H1 (cell line): ENCODE measurements at regions not wholly inside any gene's neighbourhood (a gene's known extent, or its start where the extent isn't known, plus 50 kb on each side); places are given as distances from the start of the nearest gene placed in this dataset.

Experiments used
- CTCF ChIA-PET: fragments of 300-600 bp; sonication (Branson Sonifier 250); formaldehyde crosslinking; loops from one replicate; lab custom pipeline; 2021; ENCODE audit not compliant: partially characterized antibody; lab: Charles Lee
- POLR2A ChIA-PET: fragments of 300-600 bp; sonication (Branson Sonifier 250); formaldehyde crosslinking; loops from one replicate; lab custom pipeline; 2021; ENCODE audit warnings: inconsistent platforms; ENCODE audit not compliant: partially characterized antibody; lab: Charles Lee
- DNase-seq, 2 experiments: peaks; one replicate each; pipeline versions ENCODE4 v3.0.0 to v3.0.0-alpha.2; 2010 to 2022; ENCODE audit warnings: low spot score in 2 of 2, low read depth in 1 of 2, mixed read lengths in 1 of 2
- FAIRE-seq: peaks from 2 replicates; lab custom pipeline; 2011; peaks lifted over from hg19 to GRCh38; lab: Jason Lieb, UNC
- H2AFZ ChIP-seq: 2 replicates; pipeline ENCODE4 v1.8.1; 2012; ENCODE audit warnings: low read length, inconsistent platforms
- H2AK5ac ChIP-seq: 2 replicates; pipeline ENCODE4 v1.6.1; 2013; ENCODE audit warnings: low read depth, low read length
- H2BK120ac ChIP-seq: replicated peaks from 2 replicates; pipeline ENCODE3; 2013; ENCODE audit warnings: low read depth, low read length, inconsistent platforms
- H2BK12ac ChIP-seq: 2 replicates; pipeline ENCODE4 v1.6.1; 2013; ENCODE audit warnings: low read depth, low read length
- H2BK15ac ChIP-seq: 2 replicates; pipeline ENCODE4 v1.6.1; 2013; ENCODE audit warnings: low read length
- H2BK20ac ChIP-seq: 2 replicates; pipeline ENCODE4 v1.6.1; 2013; ENCODE audit warnings: low read length
- H2BK5ac ChIP-seq: 2 replicates; pipeline ENCODE4 v1.6.1; 2013; ENCODE audit warnings: low read depth, low read length
- H3K14ac ChIP-seq: 2 replicates; pipeline ENCODE4 v1.6.1; 2013; ENCODE audit warnings: inconsistent platforms; ENCODE audit not compliant: insufficient read length
- H3K18ac ChIP-seq: 2 replicates; pipeline ENCODE4 v1.6.1; 2013; ENCODE audit warnings: low read length; ENCODE audit errors: extremely low read depth
- H3K23ac ChIP-seq: 2 replicates; pipeline ENCODE4 v1.6.1; 2013; ENCODE audit warnings: inconsistent platforms; ENCODE audit not compliant: insufficient read length
- H3K23me2 ChIP-seq: 2 replicates; pipeline ENCODE4 v1.6.1; 2013; ENCODE audit warnings: low read depth, low read length
- H3K27ac ChIP-seq: 2 replicates; pipeline ENCODE4 v1.6.1; 2011; ENCODE audit warnings: low read depth, low read length, inconsistent platforms
- H3K27me3 ChIP-seq, 4 experiments: replicated peaks in 1 of 4; 1 replicate in 1 of 4; 2 replicates in 3 of 4; pipeline versions ENCODE4 v1.6.1 to v1.8.1; 2011 to 2013; ENCODE audit warnings: low read length in 3 of 4, mild to moderate bottlenecking in 3 of 4, inconsistent platforms in 2 of 4, mixed read lengths in 2 of 4, moderate library complexity in 1 of 4; ENCODE audit not compliant: control insufficient read depth in 3 of 4, insufficient read depth in 3 of 4; ENCODE audit errors: extremely low read depth in 1 of 4
- H3K36me3 ChIP-seq, 4 experiments: 2 replicates each; pipeline versions ENCODE4 v1.6.1 to v1.8.1; 2011 to 2013; ENCODE audit warnings: mild to moderate bottlenecking in 4 of 4, low read length in 3 of 4, moderate library complexity in 2 of 4, control low read depth in 1 of 4, inconsistent platforms in 1 of 4; ENCODE audit not compliant: insufficient read depth in 4 of 4, control insufficient read depth in 2 of 4
- H3K4ac ChIP-seq: replicated peaks from 2 replicates; pipeline ENCODE3; 2013; ENCODE audit warnings: low read length, low read depth, mixed read lengths, inconsistent platforms; ENCODE audit not compliant: insufficient read length
- H3K4me1 ChIP-seq, 4 experiments: replicated peaks in 1 of 4; 1 replicate in 1 of 4; 2 replicates in 3 of 4; pipeline versions ENCODE4 v1.6.1 to v1.8.1; 2011 to 2013; ENCODE audit warnings: low read length in 3 of 4, inconsistent platforms in 2 of 4, mixed read lengths in 1 of 4; ENCODE audit not compliant: insufficient read depth in 4 of 4, control insufficient read depth in 3 of 4
- H3K4me2 ChIP-seq, 2 experiments: 2 replicates each; pipeline versions ENCODE4 v1.6.1 to v1.8.1; 2011 to 2013; ENCODE audit warnings: low read depth in 2 of 2, low read length in 2 of 2, control low read depth in 1 of 2, inconsistent platforms in 1 of 2, mild to moderate bottlenecking in 1 of 2; ENCODE audit not compliant: insufficient read depth in 1 of 2
- H3K4me3 ChIP-seq, 4 experiments: fragments of 200-600, 300-600 bp in 1 of 4; sonication (generic), shearing (Covaris generic), sonication (Bioruptor Twin) in 1 of 4; 2 replicates each; pipeline versions ENCODE4 v1.5.1 to v1.8.1; 2011 to 2016; ENCODE audit warnings: low read length in 4 of 4, low read depth in 3 of 4, control low read depth in 2 of 4, inconsistent platforms in 2 of 4, mild to moderate bottlenecking in 2 of 4, mixed read lengths in 1 of 4, moderate library complexity in 1 of 4; ENCODE audit not compliant: insufficient read depth in 2 of 4; ENCODE audit errors: extremely low read depth in 1 of 4
- H3K56ac ChIP-seq: replicated peaks from 2 replicates; pipeline ENCODE3; 2013; ENCODE audit warnings: low read depth, mild to moderate bottlenecking, mixed read lengths, low read length, inconsistent platforms; ENCODE audit not compliant: insufficient read length
- H3K79me1 ChIP-seq: 2 replicates; pipeline ENCODE4 v1.6.1; 2013; ENCODE audit warnings: low read depth, low read length, control low read depth
- H3K79me2 ChIP-seq, 2 experiments: 2 replicates each; pipeline versions ENCODE4 v1.6.1 to v1.8.1; 2012 to 2013; ENCODE audit warnings: low read length in 2 of 2, mild to moderate bottlenecking in 2 of 2, inconsistent platforms in 1 of 2; ENCODE audit not compliant: insufficient read depth in 2 of 2, control insufficient read depth in 1 of 2
- H3K9ac ChIP-seq, 4 experiments: replicated peaks in 1 of 4; 1 replicate in 1 of 4; 2 replicates in 3 of 4; pipeline versions ENCODE4 v1.6.1 to v1.8.1; 2011 to 2013; ENCODE audit warnings: low read depth in 3 of 4, low read length in 3 of 4, control low read depth in 2 of 4, mild to moderate bottlenecking in 2 of 4, moderate library complexity in 2 of 4, inconsistent platforms in 1 of 4; ENCODE audit errors: extremely low read depth in 1 of 4
- H3K9me3 ChIP-seq, 2 experiments: 2 replicates each; pipeline versions ENCODE4 v1.6.1 to v1.8.1; 2012 to 2013; ENCODE audit warnings: mild to moderate bottlenecking in 2 of 2, moderate library complexity in 2 of 2, control low read depth in 1 of 2, inconsistent platforms in 1 of 2, low read depth in 1 of 2, low read length in 1 of 2, mixed read lengths in 1 of 2; ENCODE audit not compliant: insufficient read depth in 2 of 2
- H4K20me1 ChIP-seq, 2 experiments: replicated peaks in 1 of 2; 2 replicates each; pipeline versions ENCODE3 to v1.8.1; 2011 to 2013; ENCODE audit warnings: inconsistent platforms in 2 of 2, low read length in 2 of 2, mild to moderate bottlenecking in 1 of 2; ENCODE audit not compliant: insufficient read depth in 2 of 2, control insufficient read depth in 1 of 2
- H4K5ac ChIP-seq: 2 replicates; pipeline ENCODE4 v1.6.1; 2013; ENCODE audit warnings: low read length, low read depth, mixed read lengths, inconsistent platforms; ENCODE audit not compliant: insufficient read length
- H4K8ac ChIP-seq: 2 replicates; pipeline ENCODE4 v1.8.0; 2013; ENCODE audit warnings: mild to moderate bottlenecking, moderate library complexity, low read length, inconsistent platforms; ENCODE audit not compliant: insufficient read depth; ENCODE audit errors: extremely low read depth
- H4K91ac ChIP-seq: replicated peaks from 2 replicates; pipeline ENCODE3; 2013; ENCODE audit warnings: low read length, mixed read lengths, inconsistent platforms; ENCODE audit not compliant: insufficient read length
- BRCA1 ChIP-seq: IDR thresholded peaks from 2 replicates; pipeline ENCODE4 v1.6.1; 2012; ENCODE audit warnings: low read depth, low read length, improper control_type of control experiment
- HDAC6 ChIP-seq: IDR thresholded peaks from one replicate; pipeline ENCODE4 v1.7.1; 2012; ENCODE audit warnings: low read depth, mild to moderate bottlenecking, inconsistent platforms, low read length, moderate library complexity
- SIX5 ChIP-seq: IDR thresholded peaks from 2 replicates; pipeline ENCODE4 v1.6.1; 2011; ENCODE audit warnings: mild to moderate bottlenecking, low read depth, low read length
- WGBS, 2 experiments: shearing (Covaris generic) in 1 of 2; methylation state at CpG; one replicate each; pipeline versions ENCODE4 v1.1.6 to v1.1.7; 2013 to 2015; ENCODE audit warnings: low lambda C conversion rate in 2 of 2, mixed read lengths in 2 of 2, inconsistent platforms in 1 of 2, low coverage in 1 of 2, missing lambda C conversion rate in 1 of 2; ENCODE audit not compliant: insufficient replicate concordance in 2 of 2, insufficient coverage in 1 of 2, insufficient read length in 1 of 2; ENCODE audit errors: extremely low coverage in 1 of 2, missing lambda C conversion rate in 1 of 2; 5-methylcytosine and 5-hydroxymethylcytosine counted together
- TF ChIP-seq, protein P1 (sequence below): IDR thresholded peaks from 2 replicates; pipeline ENCODE4 v1.6.1; 2012; ENCODE audit warnings: inconsistent platforms

DNA sequence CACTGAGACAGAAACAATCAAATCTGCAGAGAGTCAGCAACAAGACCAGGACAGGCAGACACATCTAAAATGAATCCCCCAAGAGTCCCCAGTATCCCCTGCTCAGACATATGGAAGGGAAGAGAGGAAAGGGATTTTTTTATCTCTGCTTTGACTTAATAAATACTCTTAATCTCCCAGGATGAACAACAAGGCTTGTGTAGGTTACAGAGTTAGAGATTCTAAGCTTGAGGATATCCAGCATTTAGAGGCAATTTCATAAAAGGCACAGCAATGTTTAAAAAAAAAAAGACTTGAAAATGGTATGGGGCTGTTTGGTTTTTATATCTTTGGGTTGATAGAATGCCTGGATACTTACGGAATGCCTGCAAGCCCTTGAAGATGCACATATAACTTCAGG is 199.9 kb downstream of the ARL4C start:
- H3K27ac ChIP-seq, result no peak overlapping the region
- ChIA-PET CTCF (interaction anchor here (0.6 to 0.7 kb wide), 2 partner anchors 30 to 260 kb away, joined by 3 read pairs; no protein-coding TSS in a partner anchor), POLR2A (no interaction called here)
- no peak overlapping the region for H3K4me3 ChIP-seq
- H3K56ac ChIP-seq, result no peak overlapping the region
- H3K18ac ChIP-seq, result no peak overlapping the region
- H2BK5ac ChIP-seq, result no peak overlapping the region
- no peak for TF ChIP-seq SIX5
- TF ChIP-seq, protein P1, sequence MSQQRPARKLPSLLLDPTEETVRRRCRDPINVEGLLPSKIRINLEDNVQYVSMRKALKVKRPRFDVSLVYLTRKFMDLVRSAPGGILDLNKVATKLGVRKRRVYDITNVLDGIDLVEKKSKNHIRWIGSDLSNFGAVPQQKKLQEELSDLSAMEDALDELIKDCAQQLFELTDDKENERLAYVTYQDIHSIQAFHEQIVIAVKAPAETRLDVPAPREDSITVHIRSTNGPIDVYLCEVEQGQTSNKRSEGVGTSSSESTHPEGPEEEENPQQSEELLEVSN, result no peak
- no peak for TF ChIP-seq BRCA1
- TF ChIP-seq HDAC6, result no peak
- H3K4ac ChIP-seq, result no peak overlapping the region
- H3K27me3 ChIP-seq, result no peaks in the 10 kb centered on the region
- H3K36me3 ChIP-seq, result no peaks in the 10 kb centered on the region
- no peak overlapping the region for H3K23ac ChIP-seq
- H2AK5ac ChIP-seq, result no peak overlapping the region
- H3K4me1 ChIP-seq, result peaks cover 0 to 2% (median 1%) of the 10 kb centered on the region in 4 experiments; a peak in 1 of 7 replicates
- H3K9me3 ChIP-seq, result no peaks in the 10 kb centered on the region
- H3K79me1 ChIP-seq, result no peaks in the 10 kb centered on the region
- H2BK20ac ChIP-seq, result no peak overlapping the region
- no peak overlapping the region for H2BK12ac ChIP-seq
- no peaks in the 10 kb centered on the region for H3K79me2 ChIP-seq
- no peak overlapping the region for H2AFZ ChIP-seq
- no peak overlapping the region for H3K4me2 ChIP-seq
- no peak overlapping the region for H3K9ac ChIP-seq
- H4K5ac ChIP-seq, result no peak overlapping the region
- FAIRE-seq, result no peak
- no peak for DNase-seq
- no peak overlapping the region for H3K14ac ChIP-seq
- no peak overlapping the region for H4K91ac ChIP-seq
- no peaks in the 10 kb centered on the region for H3K23me2 ChIP-seq
- 94% methylated on average over 1 of the region's 1 CpG; no CpG with 5 or more reads in 1 of the 2 experiments for WGBS, 2 experiments
- no peak overlapping the region for H2BK120ac ChIP-seq
- no peak overlapping the region for H4K8ac ChIP-seq
- no peaks in the 10 kb centered on the region for H4K20me1 ChIP-seq
- no peak overlapping the region for H2BK15ac ChIP-seq
